PFSK-1 (cell line): ENCODE measurements at regions not wholly inside any gene's neighbourhood (a gene's known extent, or its start where the extent isn't known, plus 50 kb on each side); places are given as distances from the start of the nearest gene placed in this dataset.

Experiments used
- FOXP2 ChIP-seq: optimal IDR thresholded peaks from 2 replicates; pipeline ENCODE3; 2011; ENCODE audit warnings: borderline replicate concordance, control low read depth, inconsistent platforms; ENCODE audit not compliant: insufficient read depth; ENCODE audit errors: extremely low read length, extremely low read depth
- POLR2AphosphoS5 ChIP-seq: IDR thresholded peaks from 2 replicates; pipeline ENCODE4 v1.6.1; 2012; ENCODE audit warnings: low read depth, mild to moderate bottlenecking, control low read depth, low read length, moderate library complexity
- REST ChIP-seq, 2 experiments: IDR thresholded peaks; 2 replicates each; pipeline versions ENCODE4 v1.6.1 to v1.8.0; 2011 to 2012; ENCODE audit warnings: low read depth in 2 of 2, low read length in 2 of 2, control low read depth in 1 of 2, inconsistent platforms in 1 of 2, mild to moderate bottlenecking in 1 of 2, moderate library complexity in 1 of 2; ENCODE audit not compliant: insufficient read depth in 1 of 2
- SIN3A ChIP-seq: IDR thresholded peaks from 2 replicates; pipeline ENCODE4 v1.6.1; 2012; ENCODE audit warnings: mild to moderate bottlenecking, low read length, moderate library complexity, borderline replicate concordance; ENCODE audit not compliant: insufficient read depth
- TAF1 ChIP-seq: IDR thresholded peaks from 2 replicates; pipeline ENCODE4 v1.6.1; 2012; ENCODE audit warnings: low read length, control low read depth, borderline replicate concordance; ENCODE audit not compliant: insufficient read depth

GRCh38 chr2:38492042-38492615 lies 110.6 kb downstream of the HNRNPLL start:
- TF ChIP-seq POLR2AphosphoS5 = no peak
- no peak for TF ChIP-seq REST (IDR thresholded peaks at IDR 0.05; ENCODE audit: insufficient read depth in 1 of 2, low read depth in 2 of 2, low read length in 2 of 2)
- no peak for TF ChIP-seq TAF1
- TF ChIP-seq SIN3A = no peak

GRCh38 chr2:38491436-38491835 lies 111.3 kb downstream of the HNRNPLL start:
- TF ChIP-seq POLR2AphosphoS5 (no peak), TAF1 (no peak), FOXP2 (no peak), SIN3A (no peak), REST (IDR thresholded peaks at IDR 0.05; ENCODE audit: insufficient read depth in 1 of 2, low read depth in 2 of 2, low read length in 2 of 2) (no peak)

- no peak for TF ChIP-seq REST (IDR thresholded peaks at IDR 0.05; ENCODE audit: insufficient read depth in 1 of 2, low read depth in 2 of 2, low read length in 2 of 2)
- no peak for TF ChIP-seq POLR2AphosphoS5
- TF ChIP-seq TAF1 = no peak
- no peak for TF ChIP-seq SIN3A
- TF ChIP-seq FOXP2 = no peak
Observed at GRCh38 chr2:38489846-38490245, 112.8 kb upstream of the ATL2 start.

GRCh38 chr2:38487852-38488251 lies 110.8 kb upstream of the ATL2 start:
- TF ChIP-seq POLR2AphosphoS5 = no peak
- no peak for TF ChIP-seq SIN3A
- no peak for TF ChIP-seq REST (IDR thresholded peaks at IDR 0.05; ENCODE audit: insufficient read depth in 1 of 2, low read depth in 2 of 2, low read length in 2 of 2)
- no peak for TF ChIP-seq FOXP2
- TF ChIP-seq TAF1 = no peak
